ENCODE measurements at regions not wholly inside any gene's neighbourhood (a gene's known extent, or its start where the extent isn't known, plus 50 kb on each side); places are given as distances from the start of the nearest gene placed in this dataset.
"Not testable (repeated sequence)": the region's sequence is repeated elsewhere in the genome, so short reads cannot be mapped to it uniquely, and the experiment has no call there.

- H3K27ac ChIP-seq (ENCODE audit: control insufficient read depth, insufficient read depth); H3K4me3 ChIP-seq; intact Hi-C loops (cut with micrococcal nuclease; ENCODE audit: unreplicated experiment); in situ Hi-C loops (cut with MboI); H3K36me3 ChIP-seq (ENCODE audit: control insufficient read depth in 2 of 2, insufficient read depth in 2 of 2, low read length in 1 of 2); H3K79me2 ChIP-seq (ENCODE audit: control insufficient read depth, insufficient read depth, low read length); H3K9me3 ChIP-seq (replicated peaks; ENCODE audit: control insufficient read depth, insufficient read depth, low read length); H3K9ac ChIP-seq (ENCODE audit: control insufficient read depth, insufficient read depth, low read length); H3K4me1 ChIP-seq (ENCODE audit: control insufficient read depth, insufficient read depth, low read length); H3K27me3 ChIP-seq (replicated peaks in 1 of 2; ENCODE audit: control insufficient read depth in 2 of 2, insufficient read depth in 2 of 2, low read length in 1 of 2); FAIRE-seq; H3K4me2 ChIP-seq (ENCODE audit: control insufficient read depth, insufficient read depth); CTCF ChIA-PET; H4K20me1 ChIP-seq (ENCODE audit: control insufficient read depth, insufficient read depth); DNase-seq (ENCODE audit: low read depth, low spot score); BruUV-seq (replicated peaks): not testable (repeated sequence)
- H2AFZ ChIP-seq (ENCODE audit: control insufficient read depth, low read depth, low read length): peak overlapping the region; percentile 29; the same call in 1 of the 2 replicates
- 52% methylated on average over 8 of the region's 8 CpGs for WGBS (ENCODE audit: insufficient coverage, insufficient replicate concordance, low lambda C conversion rate, missing lambda C conversion rate)
- POLR2A ChIA-PET: interaction anchor here (0.8 kb wide), 1 partner anchor 36 kb away, joined by 4 read pairs; no protein-coding TSS in a partner anchor
- peak; percentile 76 for ATAC-seq
- RAD21 ChIA-PET (ENCODE audit: unreplicated experiment): interaction anchor here (2.0 kb wide), 1 partner anchor 18 kb away, joined by 6 read pairs; no protein-coding TSS in a partner anchor
- SMC1A ChIA-PET (ENCODE audit: uncharacterized antibody, unreplicated experiment): interaction anchor here (0.7 to 2.6 kb wide), 6 partner anchors 10 to 87 kb away, joined by 3 to 9 read pairs (median 5); no protein-coding TSS in a partner anchor
- TF ChIP-seq FOXM1 (IDR thresholded peaks at IDR 0.05; ENCODE audit: low read depth, low read length) (peak; percentile 34; the same call in 1 of the 2 replicates), POU2F2 (IDR thresholded peaks at IDR 0.05; ENCODE audit: borderline replicate concordance, low read depth, low read length) (0 out of 3 replicates have a peak, but pooled peaks have one; percentile 10), DPF2 (IDR thresholded peaks at IDR 0.05) (peak; percentile 56; the same call in 1 of the 2 replicates), MEF2B (IDR thresholded peaks at IDR 0.05; ENCODE audit: partially characterized antibody, poor library complexity, severe bottlenecking) (peak; percentile 58), TCF12 (IDR thresholded peaks at IDR 0.05; ENCODE audit: low read depth, low read length) (peak; percentile 57; the same call in 1 of the 2 replicates), RELA (IDR thresholded peaks at IDR 0.05; ENCODE audit: borderline replicate concordance, partially characterized antibody) (peak; percentile 50), PML (IDR thresholded peaks at IDR 0.05; ENCODE audit: low read length) (0 out of 2 replicates have a peak, but pooled peaks have one; percentile 44), IKZF2 (IDR thresholded peaks at IDR 0.05) (peak; percentile 54 to 55; a peak in 2 of 4 replicates), SPI1 (IDR thresholded peaks at IDR 0.05; ENCODE audit: borderline replicate concordance, insufficient read depth, low read depth, low read length) (0 out of 2 replicates have a peak, but pooled peaks have one; percentile 11), IKZF1 (conservative IDR thresholded peaks at IDR 0.05) (peak; percentile 62), RUNX3 (IDR thresholded peaks at IDR 0.05; ENCODE audit: low read length) (peak; percentile 46; the same call in 1 of the 2 replicates), PAX5 (IDR thresholded peaks at IDR 0.05; ENCODE audit: borderline replicate concordance, low read depth, low read length) (0 out of 2 replicates have a peak, but pooled peaks have one; percentile 12), BHLHE40 (IDR thresholded peaks at IDR 0.05; ENCODE audit: borderline replicate concordance in 1 of 2, low read depth in 2 of 2, low read length in 1 of 2) (peak in 1 of 2 experiments; percentile 43; a peak in 1 of 4 replicates), NFYB (IDR thresholded peaks at IDR 0.05; ENCODE audit: insufficient read depth, low read depth, low read length) (peak; percentile 85)
- TF ChIP-seq, protein P1, sequence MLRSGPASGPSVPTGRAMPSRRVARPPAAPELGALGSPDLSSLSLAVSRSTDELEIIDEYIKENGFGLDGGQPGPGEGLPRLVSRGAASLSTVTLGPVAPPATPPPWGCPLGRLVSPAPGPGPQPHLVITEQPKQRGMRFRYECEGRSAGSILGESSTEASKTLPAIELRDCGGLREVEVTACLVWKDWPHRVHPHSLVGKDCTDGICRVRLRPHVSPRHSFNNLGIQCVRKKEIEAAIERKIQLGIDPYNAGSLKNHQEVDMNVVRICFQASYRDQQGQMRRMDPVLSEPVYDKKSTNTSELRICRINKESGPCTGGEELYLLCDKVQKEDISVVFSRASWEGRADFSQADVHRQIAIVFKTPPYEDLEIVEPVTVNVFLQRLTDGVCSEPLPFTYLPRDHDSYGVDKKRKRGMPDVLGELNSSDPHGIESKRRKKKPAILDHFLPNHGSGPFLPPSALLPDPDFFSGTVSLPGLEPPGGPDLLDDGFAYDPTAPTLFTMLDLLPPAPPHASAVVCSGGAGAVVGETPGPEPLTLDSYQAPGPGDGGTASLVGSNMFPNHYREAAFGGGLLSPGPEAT (IDR thresholded peaks at IDR 0.05; ENCODE audit: low read depth): peak; percentile 29; the same call in 1 of the 2 replicates
Measured at GRCh38 chr4:62431513-62432231, 1231.5 kb downstream of the ADGRL3 start.

Measured in GM12878 (cell line).